ENCODE measurements at regions not wholly inside any gene's neighbourhood (a gene's known extent, or its start where the extent isn't known, plus 50 kb on each side); places are given as distances from the start of the nearest gene placed in this dataset.

GRCh38 chr3:151969026-151969642, 95.7 kb downstream of the SUCNR1 start:
- TF ChIP-seq POLR2A (IDR thresholded peaks at IDR 0.05; ENCODE audit: low read depth, low read length), result no peak
- TF ChIP-seq TAF1 (IDR thresholded peaks at IDR 0.05; ENCODE audit: borderline replicate concordance, low read depth, low read length), result no peak
